ENCODE measurements at regions not wholly inside any gene's neighbourhood (a gene's known extent, or its start where the extent isn't known, plus 50 kb on each side); places are given as distances from the start of the nearest gene placed in this dataset.

DNA sequence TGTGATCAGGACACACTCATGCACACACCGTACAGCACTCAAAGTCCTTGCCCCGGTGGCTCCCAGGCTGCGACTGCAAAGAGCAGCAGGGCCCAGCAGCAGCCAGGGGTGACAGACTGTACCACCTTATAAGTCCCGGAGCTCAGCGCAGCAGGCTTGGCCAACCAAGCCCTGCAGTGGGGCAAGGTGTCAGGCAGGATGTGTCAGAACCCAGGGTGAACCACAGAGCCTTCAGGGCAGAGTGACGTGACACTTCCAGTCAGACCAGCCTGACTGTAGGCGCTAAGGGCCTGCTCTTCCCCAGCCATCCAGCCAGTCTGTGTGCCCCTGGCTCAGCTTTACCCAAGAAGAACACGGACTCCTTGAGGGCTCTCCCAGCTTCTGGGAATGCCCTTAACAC lies 204.1 kb downstream of the COPRS start:
- no peak for TF ChIP-seq EZH2phosphoT487 (IDR thresholded peaks at IDR 0.05; ENCODE audit: low read length)
- TF ChIP-seq, protein P1, sequence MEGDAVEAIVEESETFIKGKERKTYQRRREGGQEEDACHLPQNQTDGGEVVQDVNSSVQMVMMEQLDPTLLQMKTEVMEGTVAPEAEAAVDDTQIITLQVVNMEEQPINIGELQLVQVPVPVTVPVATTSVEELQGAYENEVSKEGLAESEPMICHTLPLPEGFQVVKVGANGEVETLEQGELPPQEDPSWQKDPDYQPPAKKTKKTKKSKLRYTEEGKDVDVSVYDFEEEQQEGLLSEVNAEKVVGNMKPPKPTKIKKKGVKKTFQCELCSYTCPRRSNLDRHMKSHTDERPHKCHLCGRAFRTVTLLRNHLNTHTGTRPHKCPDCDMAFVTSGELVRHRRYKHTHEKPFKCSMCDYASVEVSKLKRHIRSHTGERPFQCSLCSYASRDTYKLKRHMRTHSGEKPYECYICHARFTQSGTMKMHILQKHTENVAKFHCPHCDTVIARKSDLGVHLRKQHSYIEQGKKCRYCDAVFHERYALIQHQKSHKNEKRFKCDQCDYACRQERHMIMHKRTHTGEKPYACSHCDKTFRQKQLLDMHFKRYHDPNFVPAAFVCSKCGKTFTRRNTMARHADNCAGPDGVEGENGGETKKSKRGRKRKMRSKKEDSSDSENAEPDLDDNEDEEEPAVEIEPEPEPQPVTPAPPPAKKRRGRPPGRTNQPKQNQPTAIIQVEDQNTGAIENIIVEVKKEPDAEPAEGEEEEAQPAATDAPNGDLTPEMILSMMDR (IDR thresholded peaks at IDR 0.05; ENCODE audit: low read length): no peak
